ENCODE measurements at regions not wholly inside any gene's neighbourhood (a gene's known extent, or its start where the extent isn't known, plus 50 kb on each side); places are given as distances from the start of the nearest gene placed in this dataset.

DNA sequence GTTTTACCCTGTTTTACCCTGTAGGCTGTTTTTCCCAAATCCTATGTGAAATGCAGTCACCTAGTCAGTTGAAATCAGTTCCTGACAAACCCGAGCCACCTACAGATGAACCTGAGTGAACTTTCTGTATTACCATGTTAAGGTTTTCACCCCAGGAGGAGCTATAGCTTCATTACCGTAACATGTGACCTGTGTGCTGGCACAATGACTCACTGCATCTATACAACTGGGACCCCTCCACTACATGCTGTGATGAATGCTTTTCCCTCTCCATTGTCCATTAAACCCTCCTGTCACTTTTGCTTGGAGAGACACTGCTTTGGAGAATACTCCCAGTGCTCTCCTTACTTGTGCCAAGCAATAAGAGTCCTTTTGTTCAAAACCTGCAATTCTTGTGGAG, 1974.8 kb downstream of the EFNA5 start:
- DNase-seq (ENCODE audit: low spot score): no peak
- TF ChIP-seq, protein P1, sequence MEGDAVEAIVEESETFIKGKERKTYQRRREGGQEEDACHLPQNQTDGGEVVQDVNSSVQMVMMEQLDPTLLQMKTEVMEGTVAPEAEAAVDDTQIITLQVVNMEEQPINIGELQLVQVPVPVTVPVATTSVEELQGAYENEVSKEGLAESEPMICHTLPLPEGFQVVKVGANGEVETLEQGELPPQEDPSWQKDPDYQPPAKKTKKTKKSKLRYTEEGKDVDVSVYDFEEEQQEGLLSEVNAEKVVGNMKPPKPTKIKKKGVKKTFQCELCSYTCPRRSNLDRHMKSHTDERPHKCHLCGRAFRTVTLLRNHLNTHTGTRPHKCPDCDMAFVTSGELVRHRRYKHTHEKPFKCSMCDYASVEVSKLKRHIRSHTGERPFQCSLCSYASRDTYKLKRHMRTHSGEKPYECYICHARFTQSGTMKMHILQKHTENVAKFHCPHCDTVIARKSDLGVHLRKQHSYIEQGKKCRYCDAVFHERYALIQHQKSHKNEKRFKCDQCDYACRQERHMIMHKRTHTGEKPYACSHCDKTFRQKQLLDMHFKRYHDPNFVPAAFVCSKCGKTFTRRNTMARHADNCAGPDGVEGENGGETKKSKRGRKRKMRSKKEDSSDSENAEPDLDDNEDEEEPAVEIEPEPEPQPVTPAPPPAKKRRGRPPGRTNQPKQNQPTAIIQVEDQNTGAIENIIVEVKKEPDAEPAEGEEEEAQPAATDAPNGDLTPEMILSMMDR (IDR thresholded peaks at IDR 0.05; ENCODE audit: extremely low read depth, missing control alignments): no peak

DNA sequence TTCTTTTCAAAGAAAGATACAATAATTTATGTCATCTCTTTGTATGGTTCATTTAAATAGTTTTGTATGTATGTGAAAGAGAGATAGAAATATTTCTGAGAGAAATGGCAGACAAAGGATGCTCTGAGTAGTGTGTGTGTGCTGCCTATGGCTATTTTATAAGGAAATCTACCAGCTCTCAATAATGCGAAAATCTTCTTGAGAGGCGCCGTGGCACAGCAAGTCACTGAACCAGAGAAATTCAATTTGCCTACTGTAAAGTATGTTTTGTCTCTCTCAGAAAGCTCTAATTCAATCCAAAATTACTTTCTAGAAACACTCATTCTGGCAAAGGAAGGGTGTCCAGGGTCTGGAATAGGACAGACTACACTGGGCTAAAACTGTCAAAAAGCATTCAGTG, 1981.1 kb downstream of the EFNA5 start:
- no peak for DNase-seq (ENCODE audit: low spot score)
- TF ChIP-seq, protein P1 (IDR thresholded peaks at IDR 0.05; ENCODE audit: extremely low read depth, missing control alignments): no peak

DNA sequence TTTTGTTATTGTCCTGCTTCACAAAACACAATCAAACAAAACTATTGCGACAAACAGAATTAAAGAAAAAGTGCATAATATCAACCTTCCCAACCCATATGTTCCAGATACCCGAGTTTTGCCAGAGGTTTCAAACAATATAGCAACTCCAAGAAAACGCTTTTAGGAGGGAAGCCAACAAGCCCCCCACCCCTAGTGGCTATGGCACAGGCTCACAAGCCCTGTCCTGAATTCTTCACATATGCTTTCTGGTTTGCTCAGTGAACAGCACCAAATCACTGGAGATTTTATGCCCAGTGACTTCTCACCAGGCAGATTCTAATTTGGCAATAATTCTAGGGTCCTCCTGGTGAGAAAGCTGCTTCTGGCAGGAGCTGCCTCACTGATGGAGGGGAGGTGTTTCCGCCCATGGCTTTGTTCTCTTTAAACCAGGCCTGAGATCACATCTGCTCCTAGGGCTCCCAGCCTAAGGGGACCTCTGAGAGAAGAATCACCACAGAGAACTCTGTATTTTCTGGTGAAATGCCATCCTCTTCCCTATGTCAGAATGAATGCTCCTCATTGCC, 1982.4 kb downstream of the EFNA5 start:
- no peak for DNase-seq (ENCODE audit: low spot score)
- TF ChIP-seq, protein P1 (IDR thresholded peaks at IDR 0.05; ENCODE audit: extremely low read depth, missing control alignments): no peak

DNA sequence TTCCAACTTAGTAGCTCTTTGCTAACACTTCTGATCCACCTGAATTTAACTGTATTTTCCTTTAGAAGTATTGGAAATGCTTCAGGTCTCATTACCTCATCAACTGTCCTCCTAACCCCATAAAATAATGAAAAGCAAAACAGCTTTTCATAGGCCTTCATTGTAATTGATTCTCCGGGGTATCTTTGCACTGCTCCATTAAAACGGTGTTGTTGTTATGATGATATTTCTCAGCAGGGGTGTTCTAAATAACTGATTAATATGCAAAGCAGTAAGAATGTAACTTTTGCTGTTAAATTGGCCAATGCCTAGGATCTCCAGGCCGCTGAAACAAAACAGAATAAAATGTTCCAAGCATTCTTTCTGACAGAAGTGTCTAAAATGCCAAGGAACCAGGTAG, 1983.2 kb downstream of the EFNA5 start:
- TF ChIP-seq, protein P1 (IDR thresholded peaks at IDR 0.05; ENCODE audit: extremely low read depth, missing control alignments): no peak
- no peak for DNase-seq (ENCODE audit: low spot score)

DNA sequence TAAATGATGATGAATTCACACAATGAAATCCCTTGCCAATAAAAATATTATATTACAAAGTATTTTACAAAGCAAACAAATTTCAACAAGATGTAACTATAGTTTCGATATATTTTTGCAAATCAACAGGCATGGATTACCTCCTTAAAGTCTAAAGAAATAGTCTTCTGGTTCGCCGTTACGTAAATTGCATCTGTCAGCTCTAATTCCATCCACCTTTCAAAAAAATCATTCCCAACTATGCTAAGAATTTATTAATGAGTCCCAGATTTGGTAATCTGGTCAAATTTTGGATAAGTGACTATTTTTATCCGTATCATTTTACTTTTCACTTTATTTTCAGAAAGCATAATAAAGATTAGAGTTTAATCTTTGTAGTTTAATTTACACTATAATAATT, 1984.9 kb downstream of the EFNA5 start:
- TF ChIP-seq, protein P1 (IDR thresholded peaks at IDR 0.05; ENCODE audit: extremely low read depth, missing control alignments): no peak
- no peak for DNase-seq (ENCODE audit: low spot score)

DNA sequence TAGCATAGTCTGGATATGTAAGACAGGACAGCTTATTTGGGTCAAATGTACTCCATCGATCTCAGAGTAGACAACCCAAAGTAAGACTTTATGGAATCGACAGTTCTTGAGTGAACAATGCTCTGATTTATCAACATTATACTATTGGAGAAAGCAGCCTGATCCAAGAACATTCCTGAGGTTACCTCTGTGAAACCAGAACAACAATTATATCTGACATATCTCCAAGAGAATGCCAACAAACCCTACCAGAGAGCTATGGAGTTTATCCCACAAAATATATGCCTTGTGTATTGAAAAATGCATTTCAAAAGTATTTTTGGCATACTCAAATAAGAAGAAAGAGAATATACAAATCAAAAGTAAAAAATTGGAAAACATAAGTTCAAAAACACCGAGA, 1985.9 kb downstream of the EFNA5 start:
- TF ChIP-seq, protein P1 (IDR thresholded peaks at IDR 0.05; ENCODE audit: extremely low read depth, missing control alignments): no peak
- DNase-seq (ENCODE audit: low spot score): no peak

DNA sequence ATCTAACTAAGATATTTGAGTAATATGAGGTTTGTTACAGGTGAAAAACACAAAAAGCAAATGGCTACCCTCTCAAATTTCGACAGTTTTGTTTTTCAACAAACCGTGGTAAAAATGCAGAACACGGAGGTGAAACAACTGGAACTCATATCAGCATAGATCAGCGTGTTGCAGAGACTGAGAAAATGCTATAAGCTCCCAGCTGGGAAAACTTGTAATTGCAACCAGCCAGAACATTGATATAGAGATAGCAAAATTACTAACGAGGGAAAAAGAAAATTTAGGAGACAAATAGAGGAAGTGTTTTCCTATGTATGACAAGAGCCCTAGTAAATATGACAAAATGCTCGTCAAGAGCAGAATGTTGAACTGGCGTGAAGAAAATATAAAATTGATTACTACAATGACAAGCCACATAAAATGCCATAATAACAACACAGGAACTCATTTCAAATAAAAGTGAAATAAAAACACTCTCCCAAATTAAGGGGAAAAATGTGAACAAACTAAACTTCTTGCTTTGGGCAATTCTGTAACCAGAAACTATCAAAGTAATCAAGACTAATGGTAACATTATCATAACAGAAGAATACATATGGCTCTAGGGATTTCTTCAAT, 1989.8 kb downstream of the EFNA5 start:
- TF ChIP-seq, protein P1 (IDR thresholded peaks at IDR 0.05; ENCODE audit: extremely low read depth, missing control alignments): no peak

More for the DNA sequence above, 1989.8 kb downstream of the EFNA5 start:
- DNase-seq (ENCODE audit: low spot score): no peak
